Panc1 (cell line): ENCODE measurements at regions not wholly inside any gene's neighbourhood (a gene's known extent, or its start where the extent isn't known, plus 50 kb on each side); places are given as distances from the start of the nearest gene placed in this dataset.

Experiments
- CTCF ChIP-seq: fragments of 450-650 bp; IDR thresholded peaks from 2 replicates; pipeline ENCODE4 v1.5.1; 2017; ENCODE audit warnings: mild to moderate bottlenecking
- TF ChIP-seq, protein P1 (sequence below), 2 experiments: IDR thresholded peaks; 2 replicates each; pipeline ENCODE4 v1.6.1; 2011 to 2012; ENCODE audit warnings: low read depth in 2 of 2, control low read depth in 1 of 2, low read length in 1 of 2, mild to moderate bottlenecking in 1 of 2, moderate library complexity in 1 of 2; ENCODE audit not compliant: insufficient read depth in 1 of 2

- TF ChIP-seq, protein P1, sequence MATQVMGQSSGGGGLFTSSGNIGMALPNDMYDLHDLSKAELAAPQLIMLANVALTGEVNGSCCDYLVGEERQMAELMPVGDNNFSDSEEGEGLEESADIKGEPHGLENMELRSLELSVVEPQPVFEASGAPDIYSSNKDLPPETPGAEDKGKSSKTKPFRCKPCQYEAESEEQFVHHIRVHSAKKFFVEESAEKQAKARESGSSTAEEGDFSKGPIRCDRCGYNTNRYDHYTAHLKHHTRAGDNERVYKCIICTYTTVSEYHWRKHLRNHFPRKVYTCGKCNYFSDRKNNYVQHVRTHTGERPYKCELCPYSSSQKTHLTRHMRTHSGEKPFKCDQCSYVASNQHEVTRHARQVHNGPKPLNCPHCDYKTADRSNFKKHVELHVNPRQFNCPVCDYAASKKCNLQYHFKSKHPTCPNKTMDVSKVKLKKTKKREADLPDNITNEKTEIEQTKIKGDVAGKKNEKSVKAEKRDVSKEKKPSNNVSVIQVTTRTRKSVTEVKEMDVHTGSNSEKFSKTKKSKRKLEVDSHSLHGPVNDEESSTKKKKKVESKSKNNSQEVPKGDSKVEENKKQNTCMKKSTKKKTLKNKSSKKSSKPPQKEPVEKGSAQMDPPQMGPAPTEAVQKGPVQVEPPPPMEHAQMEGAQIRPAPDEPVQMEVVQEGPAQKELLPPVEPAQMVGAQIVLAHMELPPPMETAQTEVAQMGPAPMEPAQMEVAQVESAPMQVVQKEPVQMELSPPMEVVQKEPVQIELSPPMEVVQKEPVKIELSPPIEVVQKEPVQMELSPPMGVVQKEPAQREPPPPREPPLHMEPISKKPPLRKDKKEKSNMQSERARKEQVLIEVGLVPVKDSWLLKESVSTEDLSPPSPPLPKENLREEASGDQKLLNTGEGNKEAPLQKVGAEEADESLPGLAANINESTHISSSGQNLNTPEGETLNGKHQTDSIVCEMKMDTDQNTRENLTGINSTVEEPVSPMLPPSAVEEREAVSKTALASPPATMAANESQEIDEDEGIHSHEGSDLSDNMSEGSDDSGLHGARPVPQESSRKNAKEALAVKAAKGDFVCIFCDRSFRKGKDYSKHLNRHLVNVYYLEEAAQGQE (IDR thresholded peaks at IDR 0.05; ENCODE audit: insufficient read depth in 1 of 2, low read depth in 2 of 2, low read length in 1 of 2) = no peak
- TF ChIP-seq CTCF = no peak
Observed at GRCh38 chr7:421136-421991, 98.3 kb downstream of the PDGFA start.
